ENCODE measurements at regions not wholly inside any gene's neighbourhood (a gene's known extent, or its start where the extent isn't known, plus 50 kb on each side); places are given as distances from the start of the nearest gene placed in this dataset.

DNA sequence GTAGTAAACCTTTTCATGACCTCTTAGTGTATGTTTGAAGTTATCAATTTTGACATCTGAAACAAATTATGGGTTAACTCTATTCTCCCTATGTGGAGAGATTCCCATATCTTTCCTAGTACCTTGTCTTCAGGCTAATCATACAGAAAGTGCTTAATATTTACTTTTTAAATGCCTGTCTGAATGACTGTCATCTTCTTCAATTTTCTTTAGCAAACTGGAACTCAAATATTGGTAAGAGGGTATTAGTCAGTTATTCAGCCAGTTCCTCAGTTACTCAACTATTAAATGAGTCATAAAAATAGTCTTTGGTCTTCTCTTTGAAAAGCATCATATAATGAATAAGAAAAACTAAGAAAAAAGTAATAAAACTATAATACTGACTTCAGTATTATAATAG, 1038.0 kb upstream of the PIK3C3 start:
- TF ChIP-seq, protein P1, sequence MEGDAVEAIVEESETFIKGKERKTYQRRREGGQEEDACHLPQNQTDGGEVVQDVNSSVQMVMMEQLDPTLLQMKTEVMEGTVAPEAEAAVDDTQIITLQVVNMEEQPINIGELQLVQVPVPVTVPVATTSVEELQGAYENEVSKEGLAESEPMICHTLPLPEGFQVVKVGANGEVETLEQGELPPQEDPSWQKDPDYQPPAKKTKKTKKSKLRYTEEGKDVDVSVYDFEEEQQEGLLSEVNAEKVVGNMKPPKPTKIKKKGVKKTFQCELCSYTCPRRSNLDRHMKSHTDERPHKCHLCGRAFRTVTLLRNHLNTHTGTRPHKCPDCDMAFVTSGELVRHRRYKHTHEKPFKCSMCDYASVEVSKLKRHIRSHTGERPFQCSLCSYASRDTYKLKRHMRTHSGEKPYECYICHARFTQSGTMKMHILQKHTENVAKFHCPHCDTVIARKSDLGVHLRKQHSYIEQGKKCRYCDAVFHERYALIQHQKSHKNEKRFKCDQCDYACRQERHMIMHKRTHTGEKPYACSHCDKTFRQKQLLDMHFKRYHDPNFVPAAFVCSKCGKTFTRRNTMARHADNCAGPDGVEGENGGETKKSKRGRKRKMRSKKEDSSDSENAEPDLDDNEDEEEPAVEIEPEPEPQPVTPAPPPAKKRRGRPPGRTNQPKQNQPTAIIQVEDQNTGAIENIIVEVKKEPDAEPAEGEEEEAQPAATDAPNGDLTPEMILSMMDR (conservative IDR thresholded peaks at IDR 0.05; ENCODE audit: low read length) = no peak
- TF ChIP-seq EZH2phosphoT487 (IDR thresholded peaks at IDR 0.05; ENCODE audit: borderline replicate concordance, low read depth, low read length) = no peak
